Keratinocyte (primary cell): ENCODE measurements at regions not wholly inside any gene's neighbourhood (a gene's known extent, or its start where the extent isn't known, plus 50 kb on each side); places are given as distances from the start of the nearest gene placed in this dataset.

Experiments used
- DNase-seq: peaks from one replicate; pipeline ENCODE4 v3.0.0-alpha.2; 2011; ENCODE audit warnings: low read depth, missing footprints, low spot score
- FAIRE-seq: peaks from 2 replicates; lab custom pipeline; 2011; peaks lifted over from hg19 to GRCh38; lab: Jason Lieb, UNC
- H2AFZ ChIP-seq: 2 replicates; pipeline ENCODE4 v1.6.0; 2012; ENCODE audit warnings: low read length, control low read depth, inconsistent platforms; ENCODE audit not compliant: control insufficient read depth
- H3K27ac ChIP-seq: 2 replicates; pipeline ENCODE4 v1.5.1; 2011; ENCODE audit warnings: low read length; ENCODE audit not compliant: control insufficient read depth, insufficient read depth
- H3K27me3 ChIP-seq: 3 replicates; pipeline ENCODE4 v1.6.0; 2011; ENCODE audit warnings: low read length; ENCODE audit not compliant: control insufficient read depth, insufficient read depth; ENCODE audit errors: extremely low read depth
- H3K36me3 ChIP-seq, 2 experiments: 2 replicates in 1 of 2; 3 replicates in 1 of 2; pipeline ENCODE4 v1.5.1; 2011; ENCODE audit warnings: low read length in 2 of 2, mild to moderate bottlenecking in 1 of 2; ENCODE audit not compliant: control insufficient read depth in 2 of 2, insufficient read depth in 2 of 2; ENCODE audit errors: extremely low read depth in 1 of 2
- H3K4me1 ChIP-seq: 3 replicates; pipeline ENCODE4 v1.5.1; 2011; ENCODE audit warnings: low read length; ENCODE audit not compliant: control insufficient read depth, insufficient read depth; ENCODE audit errors: extremely low read depth
- H3K4me2 ChIP-seq: 3 replicates; pipeline ENCODE4 v1.6.0; 2011; ENCODE audit warnings: low read depth, low read length; ENCODE audit not compliant: control insufficient read depth, insufficient read depth; ENCODE audit errors: extremely low read depth
- H3K4me3 ChIP-seq, 3 experiments: fragments of 200-600 bp in 1 of 3; sonication (generic) in 1 of 3; 2 replicates in 2 of 3; 3 replicates in 1 of 3; pipeline ENCODE4 v1.5.1; 2011 to 2016; ENCODE audit warnings: low read length in 3 of 3, mild to moderate bottlenecking in 3 of 3, control low read depth in 2 of 3, inconsistent platforms in 1 of 3, low read depth in 1 of 3, mixed read lengths in 1 of 3, mixed run types in 1 of 3, moderate library complexity in 1 of 3; ENCODE audit not compliant: control insufficient read depth in 2 of 3, insufficient read depth in 2 of 3; ENCODE audit errors: extremely low read depth in 1 of 3
- H3K79me2 ChIP-seq: 2 replicates; pipeline ENCODE4 v1.6.0; 2012; ENCODE audit warnings: low read length; ENCODE audit not compliant: control insufficient read depth, insufficient read depth
- H3K9ac ChIP-seq: 3 replicates; pipeline ENCODE4 v1.6.0; 2011; ENCODE audit warnings: low read length; ENCODE audit not compliant: control insufficient read depth, insufficient read depth; ENCODE audit errors: extremely low read depth
- H3K9me1 ChIP-seq: 3 replicates; pipeline ENCODE4 v1.6.0; 2011; ENCODE audit warnings: low read length; ENCODE audit not compliant: control insufficient read depth, insufficient read depth; ENCODE audit errors: extremely low read depth
- H3K9me3 ChIP-seq: 2 replicates; pipeline ENCODE4 v1.5.1; 2012; ENCODE audit warnings: low read depth, low read length; ENCODE audit not compliant: control insufficient read depth
- H4K20me1 ChIP-seq: 3 replicates; pipeline ENCODE4 v1.6.0; 2011; ENCODE audit warnings: low read length; ENCODE audit not compliant: control insufficient read depth, insufficient read depth; ENCODE audit errors: extremely low read depth
- EZH2 ChIP-seq: IDR thresholded peaks from one replicate; pipeline ENCODE4 v1.6.1; 2012; ENCODE audit warnings: inconsistent platforms, mild to moderate bottlenecking, low read length, moderate library complexity
- dilution Hi-C: fragments of 300-500 bp; cut with MboI; formaldehyde crosslinking; loops from one replicate; pipeline ENCODE4 v1.7.0; 2020; ENCODE audit warnings: low sequenced_read_pairs; ENCODE audit not compliant: extremely low pct_ligation_motif_present
- TF ChIP-seq, protein P1 (sequence below), 3 experiments: IDR thresholded peaks in 1 of 3; conservative IDR thresholded peaks in 1 of 3; optimal IDR thresholded peaks in 1 of 3; 2 replicates in 2 of 3; 3 replicates in 1 of 3; pipeline versions ENCODE3 to v1.5.1; 2011; ENCODE audit warnings: low read length in 3 of 3, mild to moderate bottlenecking in 3 of 3, moderate library complexity in 2 of 3, control low read depth in 1 of 3, inconsistent platforms in 1 of 3; ENCODE audit not compliant: insufficient read depth in 2 of 3; ENCODE audit errors: extremely low read depth in 1 of 3

DNA sequence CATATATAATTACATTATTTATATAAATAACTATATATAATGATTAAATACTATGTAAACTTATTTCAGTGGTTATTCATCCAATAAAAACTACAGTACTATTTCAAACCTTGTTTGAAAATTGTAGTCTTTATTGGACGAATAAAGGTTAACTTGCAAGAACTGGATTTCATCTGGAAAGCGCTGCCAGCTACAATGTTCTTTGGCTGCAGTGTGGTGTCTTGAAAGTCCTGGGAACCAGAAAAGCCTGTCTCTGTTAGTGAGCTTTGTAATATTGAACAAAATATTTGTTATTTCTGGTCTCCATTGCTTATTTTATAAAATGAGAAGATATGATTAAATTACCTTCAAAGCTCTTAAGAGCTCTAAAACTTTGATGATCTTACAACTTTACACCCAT lies 763.6 kb downstream of the ADGRL2 start:
- peaks cover 2% of the 10 kb centered on the region for H3K9me1 ChIP-seq
- H3K4me3 ChIP-seq, result no peak overlapping the region
- H3K4me1 ChIP-seq, result peaks cover 16% of the 10 kb centered on the region
- no peaks in the 10 kb centered on the region for H3K9me3 ChIP-seq
- no peaks in the 10 kb centered on the region for H3K36me3 ChIP-seq
- no peak for FAIRE-seq
- dilution Hi-C loops, result no loop called here
- no peak overlapping the region for H3K4me2 ChIP-seq
- H2AFZ ChIP-seq, result no peak overlapping the region
- H3K79me2 ChIP-seq, result no peaks in the 10 kb centered on the region
- no peak overlapping the region for H3K9ac ChIP-seq
- H4K20me1 ChIP-seq, result no peaks in the 10 kb centered on the region
- DNase-seq, result no peak
- H3K27ac ChIP-seq, result no peak overlapping the region
- TF ChIP-seq, protein P1, sequence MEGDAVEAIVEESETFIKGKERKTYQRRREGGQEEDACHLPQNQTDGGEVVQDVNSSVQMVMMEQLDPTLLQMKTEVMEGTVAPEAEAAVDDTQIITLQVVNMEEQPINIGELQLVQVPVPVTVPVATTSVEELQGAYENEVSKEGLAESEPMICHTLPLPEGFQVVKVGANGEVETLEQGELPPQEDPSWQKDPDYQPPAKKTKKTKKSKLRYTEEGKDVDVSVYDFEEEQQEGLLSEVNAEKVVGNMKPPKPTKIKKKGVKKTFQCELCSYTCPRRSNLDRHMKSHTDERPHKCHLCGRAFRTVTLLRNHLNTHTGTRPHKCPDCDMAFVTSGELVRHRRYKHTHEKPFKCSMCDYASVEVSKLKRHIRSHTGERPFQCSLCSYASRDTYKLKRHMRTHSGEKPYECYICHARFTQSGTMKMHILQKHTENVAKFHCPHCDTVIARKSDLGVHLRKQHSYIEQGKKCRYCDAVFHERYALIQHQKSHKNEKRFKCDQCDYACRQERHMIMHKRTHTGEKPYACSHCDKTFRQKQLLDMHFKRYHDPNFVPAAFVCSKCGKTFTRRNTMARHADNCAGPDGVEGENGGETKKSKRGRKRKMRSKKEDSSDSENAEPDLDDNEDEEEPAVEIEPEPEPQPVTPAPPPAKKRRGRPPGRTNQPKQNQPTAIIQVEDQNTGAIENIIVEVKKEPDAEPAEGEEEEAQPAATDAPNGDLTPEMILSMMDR (optimal IDR thresholded peaks at IDR 0.05 in 1 of 3, IDR thresholded peaks at IDR 0.05 in 1 of 3, conservative IDR thresholded peaks at IDR 0.05 in 1 of 3; ENCODE audit: extremely low read depth in 1 of 3, insufficient read depth in 2 of 3, low read length in 3 of 3), result no peak
- TF ChIP-seq EZH2, result no peak
- H3K27me3 ChIP-seq, result no peaks in the 10 kb centered on the region

DNA sequence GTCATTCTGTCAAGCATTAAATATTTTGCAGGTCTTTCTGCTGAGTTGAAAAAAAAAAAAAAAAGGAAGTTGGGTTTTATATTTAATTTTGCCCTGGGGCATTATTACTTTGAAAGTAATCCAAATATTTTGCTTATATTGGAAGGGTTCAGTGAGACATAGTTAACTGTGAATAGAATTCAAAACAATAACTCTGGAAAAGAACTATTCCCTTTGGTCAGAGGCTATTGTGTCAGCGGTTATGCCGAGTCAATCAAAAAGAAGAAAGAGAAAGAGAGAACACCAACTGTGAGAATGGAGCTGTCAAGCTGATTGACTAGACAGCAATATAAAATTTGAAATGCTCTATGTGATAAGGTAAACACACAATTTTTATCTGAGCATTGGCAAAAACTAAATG lies 761.7 kb downstream of the ADGRL2 start:
- Histone ChIP-seq H3K9me1 (peaks cover 2% of the 10 kb centered on the region), H3K9ac (no peak overlapping the region), H3K36me3 (no peaks in the 10 kb centered on the region), H4K20me1 (no peaks in the 10 kb centered on the region), H3K4me2 (no peak overlapping the region), H3K4me1 (peaks cover 16% of the 10 kb centered on the region), H3K27ac (no peak overlapping the region), H3K79me2 (no peaks in the 10 kb centered on the region), H3K27me3 (no peaks in the 10 kb centered on the region), H2AFZ (no peak overlapping the region), H3K9me3 (no peaks in the 10 kb centered on the region), H3K4me3 (no peak overlapping the region)
- dilution Hi-C loops, result no loop called here
- FAIRE-seq, result no peak
- DNase-seq, result no peak
- no peak for TF ChIP-seq EZH2
- TF ChIP-seq, protein P1 (optimal IDR thresholded peaks at IDR 0.05 in 1 of 3, IDR thresholded peaks at IDR 0.05 in 1 of 3, conservative IDR thresholded peaks at IDR 0.05 in 1 of 3; ENCODE audit: extremely low read depth in 1 of 3, insufficient read depth in 2 of 3, low read length in 3 of 3), result no peak
